ENCODE measurements at regions not wholly inside any gene's neighbourhood (a gene's known extent, or its start where the extent isn't known, plus 50 kb on each side); places are given as distances from the start of the nearest gene placed in this dataset.

DNA sequence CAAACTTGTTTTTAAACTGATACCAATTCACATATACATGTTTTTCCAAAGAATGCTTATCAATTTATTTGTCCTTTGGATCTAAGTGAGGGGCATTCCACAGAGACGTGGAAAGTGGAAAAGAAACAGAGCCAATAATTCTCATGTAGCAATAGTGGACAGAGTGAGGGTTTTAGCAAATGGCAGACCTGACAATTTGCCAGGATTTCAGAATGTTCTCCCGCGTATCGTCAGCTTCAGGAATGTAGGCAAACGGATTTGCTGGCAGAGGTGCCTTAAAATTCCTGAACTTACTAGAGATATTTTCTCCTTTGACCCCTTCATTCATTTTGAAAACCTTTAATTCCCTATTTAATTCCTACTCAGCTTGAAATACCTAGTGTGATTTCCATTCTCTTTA lies 193.4 kb upstream of the CPHXL start:
- no peak for FAIRE-seq

DNA sequence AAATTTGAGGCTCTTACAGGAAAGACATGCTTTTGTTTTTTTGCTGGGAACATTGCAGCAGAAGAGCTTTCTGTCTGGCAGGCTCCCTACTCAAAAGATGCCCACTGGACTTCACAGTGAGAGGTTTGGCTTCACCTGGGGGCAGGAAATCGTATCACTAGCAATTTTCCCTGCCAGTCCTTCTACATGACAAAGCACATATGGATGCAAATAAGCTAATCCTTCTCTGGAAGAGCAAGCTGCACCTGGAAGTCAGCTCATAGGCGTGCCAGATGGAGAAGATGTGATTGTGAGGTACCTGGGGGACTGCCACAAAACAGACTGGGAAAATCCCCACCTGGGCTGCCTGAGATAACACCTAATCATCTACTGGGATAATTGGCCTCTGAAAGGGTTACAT lies 195.0 kb upstream of the CPHXL start:
- no peak for DNase-seq (ENCODE audit: insufficient read length, low spot score)
- no peak for FAIRE-seq
- TF ChIP-seq, protein P1, sequence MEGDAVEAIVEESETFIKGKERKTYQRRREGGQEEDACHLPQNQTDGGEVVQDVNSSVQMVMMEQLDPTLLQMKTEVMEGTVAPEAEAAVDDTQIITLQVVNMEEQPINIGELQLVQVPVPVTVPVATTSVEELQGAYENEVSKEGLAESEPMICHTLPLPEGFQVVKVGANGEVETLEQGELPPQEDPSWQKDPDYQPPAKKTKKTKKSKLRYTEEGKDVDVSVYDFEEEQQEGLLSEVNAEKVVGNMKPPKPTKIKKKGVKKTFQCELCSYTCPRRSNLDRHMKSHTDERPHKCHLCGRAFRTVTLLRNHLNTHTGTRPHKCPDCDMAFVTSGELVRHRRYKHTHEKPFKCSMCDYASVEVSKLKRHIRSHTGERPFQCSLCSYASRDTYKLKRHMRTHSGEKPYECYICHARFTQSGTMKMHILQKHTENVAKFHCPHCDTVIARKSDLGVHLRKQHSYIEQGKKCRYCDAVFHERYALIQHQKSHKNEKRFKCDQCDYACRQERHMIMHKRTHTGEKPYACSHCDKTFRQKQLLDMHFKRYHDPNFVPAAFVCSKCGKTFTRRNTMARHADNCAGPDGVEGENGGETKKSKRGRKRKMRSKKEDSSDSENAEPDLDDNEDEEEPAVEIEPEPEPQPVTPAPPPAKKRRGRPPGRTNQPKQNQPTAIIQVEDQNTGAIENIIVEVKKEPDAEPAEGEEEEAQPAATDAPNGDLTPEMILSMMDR (IDR thresholded peaks at IDR 0.05; ENCODE audit: insufficient read depth, missing control alignments): no peak

More for the DNA sequence above, 193.4 kb upstream of the CPHXL start:
- TF ChIP-seq, protein P1 (IDR thresholded peaks at IDR 0.05; ENCODE audit: insufficient read depth, missing control alignments): no peak
- no peak for DNase-seq (ENCODE audit: insufficient read length, low spot score)

DNA sequence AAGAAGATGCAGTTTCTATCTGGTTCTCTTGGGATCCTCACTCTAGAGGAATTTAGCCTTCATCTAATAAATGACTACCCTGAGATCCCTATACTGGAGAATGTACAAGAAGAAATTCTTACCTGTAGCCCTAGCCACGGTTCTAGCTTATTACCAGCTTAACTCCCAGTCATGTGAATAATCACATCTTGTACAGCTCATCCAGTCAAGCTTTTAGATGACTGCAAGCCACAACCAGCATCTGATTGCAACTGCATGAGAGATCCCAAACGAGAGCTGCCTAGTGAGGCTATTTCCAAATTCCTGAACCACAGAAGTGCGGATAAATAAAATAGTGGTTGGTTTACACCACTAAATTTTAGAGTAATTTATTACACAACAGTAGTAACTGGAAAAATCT lies 196.0 kb upstream of the CPHXL start:
- FAIRE-seq: no peak
- no peak for DNase-seq (ENCODE audit: insufficient read length, low spot score)
- TF ChIP-seq, protein P1 (IDR thresholded peaks at IDR 0.05; ENCODE audit: insufficient read depth, missing control alignments): no peak

DNA sequence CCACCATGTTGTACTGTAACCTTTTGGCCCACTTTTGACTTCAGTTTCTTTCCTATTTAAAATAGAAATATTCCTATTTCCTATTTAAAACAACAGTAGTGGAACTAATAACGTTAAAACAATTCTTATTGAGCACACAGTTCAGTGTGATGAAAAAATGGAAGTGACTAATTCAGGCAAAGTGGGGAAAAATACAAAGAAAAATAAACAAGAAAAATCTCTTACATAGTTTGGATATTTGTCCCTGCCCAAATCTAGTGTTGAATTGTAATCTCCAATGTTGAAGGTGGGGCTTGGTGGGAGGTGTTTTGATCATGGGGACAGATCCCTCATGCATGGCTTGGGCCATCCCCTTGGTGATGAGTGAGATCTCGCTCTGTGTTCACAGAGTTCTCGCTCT lies 198.1 kb upstream of the CPHXL start:
- TF ChIP-seq, protein P1 (IDR thresholded peaks at IDR 0.05; ENCODE audit: insufficient read depth, missing control alignments): no peak
- no peak for FAIRE-seq
- DNase-seq (ENCODE audit: insufficient read length, low spot score): no peak

DNA sequence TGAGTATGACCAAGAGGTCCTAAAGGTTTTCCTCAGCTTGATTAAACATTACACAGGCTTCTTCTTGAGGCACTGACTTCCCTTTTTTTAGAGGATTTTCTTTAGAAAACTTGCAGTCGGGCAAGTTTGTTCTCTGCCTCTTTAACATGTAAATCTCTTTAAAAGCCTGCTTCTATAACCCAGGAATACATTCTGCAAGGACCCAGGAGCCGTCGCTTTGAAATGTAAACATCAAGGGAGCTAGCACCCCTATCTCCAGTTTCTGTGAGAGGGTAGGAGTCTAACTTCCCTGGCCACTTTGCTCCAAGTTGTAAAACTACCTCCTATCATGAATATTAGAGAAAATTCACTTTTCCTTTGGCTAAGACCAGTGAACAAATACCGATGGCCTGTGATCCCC lies 201.5 kb upstream of the CPHXL start:
- TF ChIP-seq, protein P1 (IDR thresholded peaks at IDR 0.05; ENCODE audit: insufficient read depth, missing control alignments): no peak
- no peak for FAIRE-seq
- no peak for DNase-seq (ENCODE audit: insufficient read length, low spot score)

DNA sequence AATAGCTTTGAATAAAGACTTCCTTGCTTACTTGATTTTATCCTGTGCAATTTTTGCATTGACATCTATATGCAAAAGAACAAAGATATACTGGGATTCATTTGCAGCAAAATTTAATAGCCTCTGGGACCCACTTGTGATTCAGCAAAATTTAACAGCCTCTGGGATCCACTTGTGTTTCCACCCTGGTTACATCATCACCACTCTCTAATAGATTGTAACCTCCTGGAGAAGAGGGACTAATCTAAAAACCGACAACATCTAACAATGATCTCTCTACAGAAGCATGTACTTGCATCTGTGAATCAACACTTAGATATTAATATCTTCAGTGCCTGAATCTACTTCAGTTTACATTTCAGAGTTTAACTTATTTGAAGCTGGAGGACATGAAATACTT lies 202.0 kb upstream of the CPHXL start:
- DNase-seq (ENCODE audit: insufficient read length, low spot score): no peak
- no peak for FAIRE-seq
- TF ChIP-seq, protein P1 (IDR thresholded peaks at IDR 0.05; ENCODE audit: insufficient read depth, missing control alignments): no peak

DNA sequence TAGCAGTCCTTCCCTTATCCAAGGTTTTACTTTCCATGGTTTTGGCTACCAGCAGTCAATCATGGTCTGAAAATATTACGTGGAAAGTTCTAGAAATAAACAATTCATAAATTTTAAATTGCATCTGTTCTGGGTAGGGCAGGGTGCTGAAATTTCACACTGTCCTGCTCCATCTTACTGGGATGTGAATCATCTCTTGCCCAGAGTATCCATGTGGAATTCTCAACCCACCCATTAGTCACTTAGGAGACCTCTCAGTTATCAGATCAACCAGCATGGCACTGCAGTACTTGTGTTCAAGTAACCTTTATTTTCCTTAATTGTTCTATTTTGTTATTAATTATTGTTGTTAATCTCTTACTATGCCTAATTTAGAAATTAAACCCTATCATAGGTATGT lies 202.8 kb upstream of the CPHXL start:
- TF ChIP-seq, protein P1 (IDR thresholded peaks at IDR 0.05; ENCODE audit: insufficient read depth, missing control alignments): no peak
- DNase-seq (ENCODE audit: insufficient read length, low spot score): no peak
- no peak for FAIRE-seq
